PC-9 (cell line): ENCODE measurements at regions not wholly inside any gene's neighbourhood (a gene's known extent, or its start where the extent isn't known, plus 50 kb on each side); places are given as distances from the start of the nearest gene placed in this dataset.

Experiments
- BruUV-seq: library from RNA; stranded (reverse); fragments of 400-500 nt; replicated peaks from 2 replicates; lab custom pipeline; 2021; lab: Mats Ljungman, UMichigan
- CTCF ChIA-PET: fragments of 300-600 bp; sonication (Branson Sonifier 250); formaldehyde crosslinking; loops from one replicate; lab custom pipeline; 2022; ENCODE audit warnings: antibody characterized with exemption; lab: Charles Lee
- POLR2A ChIA-PET: fragments of 300-600 bp; sonication (Branson Sonifier 250); formaldehyde crosslinking; loops from one replicate; lab custom pipeline; 2022; ENCODE audit warnings: antibody characterized with exemption; ENCODE audit not compliant: unreplicated experiment; lab: Charles Lee
- DNase-seq, 2 experiments: peaks; one replicate each; pipeline versions ENCODE4 v3.0.0 to v3.0.0-alpha.2; 2015 to 2022; ENCODE audit warnings: mixed read lengths in 1 of 2
- H2AFZ ChIP-seq: fragments of 200-600 bp; sonication (generic); 2 replicates; pipeline ENCODE4 v1.8.1; 2017; ENCODE audit warnings: antibody characterized with exemption
- H3F3A ChIP-seq: fragments of 200-600 bp; sonication (generic); 2 replicates; pipeline ENCODE4 v1.8.1; 2017; ENCODE audit warnings: antibody characterized with exemption, mild to moderate bottlenecking, low read depth; ENCODE audit not compliant: insufficient read depth
- H3K27ac ChIP-seq: fragments of 200-600 bp; sonication (generic); 2 replicates; pipeline ENCODE4 v1.6.1; 2016; ENCODE audit warnings: mixed run types
- H3K27me3 ChIP-seq: fragments of 200-600 bp; sonication (generic); 2 replicates; pipeline ENCODE4 v1.6.1; 2016; ENCODE audit warnings: low read depth, mixed run types; ENCODE audit not compliant: insufficient read depth
- H3K36me3 ChIP-seq: fragments of 200-600 bp; sonication (generic); 2 replicates; pipeline ENCODE4 v1.6.1; 2016; ENCODE audit warnings: low read depth, mixed run types
- H3K4me1 ChIP-seq: fragments of 200-600 bp; sonication (generic); replicated peaks from 2 replicates; pipeline ENCODE4 v1.6.1; 2016; ENCODE audit warnings: mixed run types; ENCODE audit not compliant: insufficient read depth
- H3K4me2 ChIP-seq: fragments of 200-600 bp; sonication (generic); 2 replicates; pipeline ENCODE4 v1.6.1; 2017; ENCODE audit warnings: mixed run types
- H3K4me3 ChIP-seq: fragments of 200-600 bp; sonication (generic); 2 replicates; pipeline ENCODE4 v1.6.1; 2016; ENCODE audit warnings: mixed run types
- H3K79me2 ChIP-seq: fragments of 200-600 bp; sonication (generic); 2 replicates; pipeline ENCODE4 v1.6.1; 2017; ENCODE audit warnings: low read depth, mixed run types
- H3K9me2 ChIP-seq: fragments of 200-600 bp; sonication (generic); 2 replicates; pipeline ENCODE4 v1.8.1; 2017; ENCODE audit warnings: mild to moderate bottlenecking; ENCODE audit not compliant: insufficient read depth
- H3K9me3 ChIP-seq: fragments of 200-600 bp; sonication (generic); 2 replicates; pipeline ENCODE4 v1.8.1; 2016; ENCODE audit warnings: low read depth; ENCODE audit not compliant: insufficient read depth
- H4K20me1 ChIP-seq: fragments of 200-600 bp; sonication (generic); 2 replicates; pipeline ENCODE4 v1.8.1; 2017; ENCODE audit not compliant: insufficient read depth
- CTCF ChIP-seq: fragments of 200-600 bp; sonication (generic); conservative IDR thresholded peaks from 2 replicates; pipeline ENCODE4 v1.6.1; 2017; ENCODE audit warnings: mixed run types, antibody characterized with exemption, mild to moderate bottlenecking, moderate library complexity
- EZH2 ChIP-seq: fragments of 200-600 bp; sonication (generic); IDR thresholded peaks from 2 replicates; pipeline ENCODE4 v1.8.0; 2017; ENCODE audit warnings: antibody characterized with exemption, low read depth
- intact Hi-C: fragments of 100-400 bp; cut with micrococcal nuclease; formaldehyde crosslinking; loops from one replicate; pipeline ENCODE4 v1.10.0; 2022; ENCODE audit not compliant: unreplicated experiment

GRCh38 chr3:132857317-132857716 is 135.1 kb upstream of the NPHP3 start:
- no peak overlapping the region for H3K4me2 ChIP-seq
- no peaks in the 10 kb centered on the region for H3K9me3 ChIP-seq
- no peak for DNase-seq
- no peaks in the 10 kb centered on the region for H3K9me2 ChIP-seq
- no peaks in the 10 kb centered on the region for H3F3A ChIP-seq
- H3K4me1 ChIP-seq = no peaks in the 10 kb centered on the region
- no peak overlapping the region for H2AFZ ChIP-seq
- no peak overlapping the region for H3K4me3 ChIP-seq
- no peaks in the 10 kb centered on the region for H3K79me2 ChIP-seq
- H4K20me1 ChIP-seq = no peaks in the 10 kb centered on the region
- H3K27me3 ChIP-seq = no peaks in the 10 kb centered on the region
- POLR2A ChIA-PET = no interaction called here
- no TSS peak for BruUV-seq
- H3K36me3 ChIP-seq = no peaks in the 10 kb centered on the region
- TF ChIP-seq CTCF (no peak), EZH2 (no peak)
- intact Hi-C loops = no loop called here
- CTCF ChIA-PET = no interaction called here
- no peak overlapping the region for H3K27ac ChIP-seq

- TF ChIP-seq CTCF (no peak), EZH2 (no peak)
- Histone ChIP-seq H3F3A (no peaks in the 10 kb centered on the region), H3K27me3 (no peaks in the 10 kb centered on the region), H3K36me3 (no peaks in the 10 kb centered on the region), H3K9me3 (no peaks in the 10 kb centered on the region), H3K27ac (no peak overlapping the region), H4K20me1 (no peaks in the 10 kb centered on the region), H3K9me2 (no peaks in the 10 kb centered on the region), H3K79me2 (no peaks in the 10 kb centered on the region), H2AFZ (no peak overlapping the region), H3K4me1 (no peaks in the 10 kb centered on the region), H3K4me2 (no peak overlapping the region), H3K4me3 (no peak overlapping the region)
- ChIA-PET CTCF (no interaction called here), POLR2A (no interaction called here)
- no peak for DNase-seq
- intact Hi-C loops = no loop called here
- no TSS peak for BruUV-seq
These were observed 132.8 kb upstream of the NPHP3 start for GRCh38 chr3:132854856-132855535.

- H3K4me1 ChIP-seq = no peaks in the 10 kb centered on the region
- no peaks in the 10 kb centered on the region; the same call in 1 of the 2 replicates for H4K20me1 ChIP-seq
- no peaks in the 10 kb centered on the region for H3K9me2 ChIP-seq
- H3K27me3 ChIP-seq = peaks cover 4% of the 10 kb centered on the region
- TF ChIP-seq CTCF (no peak), EZH2 (no peak)
- no peaks in the 10 kb centered on the region for H3K9me3 ChIP-seq
- no peaks in the 10 kb centered on the region for H3K36me3 ChIP-seq
- ChIA-PET POLR2A (no interaction called here), CTCF (no interaction called here)
- no peak overlapping the region for H3K4me3 ChIP-seq
- intact Hi-C loops = no loop called here
- H3F3A ChIP-seq = no peaks in the 10 kb centered on the region
- H3K4me2 ChIP-seq = no peak overlapping the region
- no peak overlapping the region for H2AFZ ChIP-seq
- no peak for DNase-seq
- no TSS peak for BruUV-seq
- no peaks in the 10 kb centered on the region for H3K79me2 ChIP-seq
- H3K27ac ChIP-seq = no peak overlapping the region
These were observed 125.8 kb upstream of the NPHP3 start for GRCh38 chr3:132847849-132848625.
